Liver (tissue), 7 donors: ENCODE measurements at regions not wholly inside any gene's neighbourhood (a gene's known extent, or its start where the extent isn't known, plus 50 kb on each side); places are given as distances from the start of the nearest gene placed in this dataset.

ENCODE experiments used
- DNase-seq: peaks from one replicate; pipeline ENCODE4 v3.0.0-alpha.2; 2017; ENCODE audit warnings: low spot score
- H3K27ac ChIP-seq, 2 donors: one replicate each; pipeline ENCODE4 v1.7.0; 2013; ENCODE audit warnings: inconsistent platforms in 2 of 2, low read length in 2 of 2, control low read depth in 1 of 2, low read depth in 1 of 2, mild to moderate bottlenecking in 1 of 2
- H3K27me3 ChIP-seq, 4 donors: one replicate each; pipeline versions ENCODE4 v1.6.1 to v1.7.0; 2013; ENCODE audit warnings: low read length in 3 of 4, inconsistent platforms in 1 of 4, mild to moderate bottlenecking in 1 of 4, moderate library complexity in 1 of 4; ENCODE audit not compliant: control insufficient read depth in 4 of 4, insufficient read depth in 4 of 4
- H3K36me3 ChIP-seq, 4 donors: one replicate each; pipeline versions ENCODE4 v1.6.1 to v1.7.0; 2013; ENCODE audit warnings: low read length in 3 of 4, mild to moderate bottlenecking in 3 of 4, low read depth in 1 of 4, moderate library complexity in 1 of 4; ENCODE audit not compliant: control insufficient read depth in 4 of 4, insufficient read depth in 3 of 4
- H3K4me1 ChIP-seq, 4 donors: one replicate each; pipeline versions ENCODE4 v1.6.1 to v1.7.0; 2013; ENCODE audit warnings: low read length in 3 of 4, mild to moderate bottlenecking in 3 of 4, moderate library complexity in 1 of 4; ENCODE audit not compliant: control insufficient read depth in 4 of 4, insufficient read depth in 4 of 4
- H3K4me3 ChIP-seq, 3 donors: one replicate each; pipeline versions ENCODE4 v1.6.1 to v1.7.0; 2013; ENCODE audit warnings: low read length in 3 of 3, control low read depth in 1 of 3, low read depth in 1 of 3, mild to moderate bottlenecking in 1 of 3
- H3K9ac ChIP-seq, 2 donors: one replicate each; pipeline ENCODE4 v1.7.0; 2013; ENCODE audit warnings: low read length in 2 of 2, mild to moderate bottlenecking in 2 of 2, moderate library complexity in 2 of 2, control low read depth in 1 of 2, low read depth in 1 of 2
- H3K9me3 ChIP-seq, 4 donors: one replicate each; pipeline versions ENCODE4 v1.6.1 to v1.7.0; 2013; ENCODE audit warnings: low read length in 3 of 4; ENCODE audit not compliant: control insufficient read depth in 4 of 4
- ATF3 ChIP-seq: IDR thresholded peaks from 2 replicates; pipeline ENCODE4 v1.6.1; 2016; ENCODE audit warnings: antibody characterized with exemption
- EGR1 ChIP-seq, 2 donors: IDR thresholded peaks; 2 replicates each; pipeline ENCODE4 v1.6.1; 2016 to 2018; ENCODE audit warnings: antibody characterized with exemption in 2 of 2, low read depth in 2 of 2
- FOXA1 ChIP-seq: IDR thresholded peaks from 2 replicates; pipeline ENCODE4 v1.6.1; 2016; ENCODE audit warnings: antibody characterized with exemption
- GABPA ChIP-seq, 2 donors: IDR thresholded peaks in 1 of 2; conservative IDR thresholded peaks in 1 of 2; 2 replicates each; pipeline ENCODE4 v1.6.1; 2016; ENCODE audit warnings: antibody characterized with exemption in 2 of 2, mild to moderate bottlenecking in 1 of 2, moderate library complexity in 1 of 2
- HNF4A ChIP-seq, 2 donors: conservative IDR thresholded peaks; 2 replicates each; pipeline ENCODE4 v1.6.1; 2016; ENCODE audit warnings: antibody characterized with exemption in 2 of 2, mild to moderate bottlenecking in 2 of 2
- HNF4G ChIP-seq: IDR thresholded peaks from 2 replicates; pipeline ENCODE4 v1.6.1; 2016; ENCODE audit warnings: antibody characterized with exemption
- JUND ChIP-seq, 2 donors: IDR thresholded peaks; 2 replicates each; pipeline ENCODE4 v1.6.1; 2016; ENCODE audit warnings: antibody characterized with exemption in 2 of 2
- MAX ChIP-seq: IDR thresholded peaks from 2 replicates; pipeline ENCODE4 v1.6.1; 2016; ENCODE audit warnings: antibody characterized with exemption
- NR2F2 ChIP-seq: IDR thresholded peaks from 2 replicates; pipeline ENCODE4 v1.6.1; 2016; ENCODE audit warnings: antibody characterized with exemption
- RAD21 ChIP-seq, 2 donors: IDR thresholded peaks; 2 replicates each; pipeline ENCODE4 v1.6.1; 2016; ENCODE audit warnings: antibody characterized with exemption in 2 of 2, mild to moderate bottlenecking in 2 of 2
- SP1 ChIP-seq: IDR thresholded peaks from 2 replicates; pipeline ENCODE4 v1.6.1; 2018; ENCODE audit warnings: antibody characterized with exemption, mild to moderate bottlenecking
- TAF1 ChIP-seq: conservative IDR thresholded peaks from 2 replicates; pipeline ENCODE4 v1.6.1; 2016; ENCODE audit warnings: antibody characterized with exemption, mild to moderate bottlenecking
- YY1 ChIP-seq: IDR thresholded peaks from 2 replicates; pipeline ENCODE4 v1.6.1; 2016; ENCODE audit warnings: antibody characterized with exemption, mild to moderate bottlenecking
- ZBTB33 ChIP-seq: IDR thresholded peaks from 2 replicates; pipeline ENCODE4 v1.6.1; 2016; ENCODE audit warnings: antibody characterized with exemption
- WGBS: extraction: QIAGEN DNeasy Blood & Tissue Kit; methylation state at CpG from one replicate; pipeline ENCODE4 v1.1.7; 2013; 5-methylcytosine and 5-hydroxymethylcytosine counted together
- TF ChIP-seq, protein P1 (sequence below): IDR thresholded peaks from 2 replicates; pipeline ENCODE4 v1.6.1; 2016; ENCODE audit warnings: antibody characterized with exemption, mild to moderate bottlenecking
- donor health status: healthy.
- donor health status: healthy.
- donor health status: healthy.
- donor health status: healthy.

- no peak for DNase-seq
- no peak overlapping the region for H3K4me3 ChIP-seq
Observed at GRCh38 chr7:435630-436366, 83.8 kb downstream of the PDGFA start.

GRCh38 chr7:436367-437128, 83.1 kb downstream of the PDGFA start:
- Histone ChIP-seq H3K36me3 (no peaks in the 10 kb centered on the region), H3K27ac (no peak overlapping the region), H3K27me3 (no peaks in the 10 kb centered on the region), H3K9me3 (no peaks in the 10 kb centered on the region), H3K9ac (no peak overlapping the region), H3K4me3 (no peak overlapping the region), H3K4me1 (no peaks in the 10 kb centered on the region)
- 91% methylated on average over 33 of the region's 33 CpGs for WGBS
- DNase-seq, result no peak
- TF ChIP-seq, protein P1, sequence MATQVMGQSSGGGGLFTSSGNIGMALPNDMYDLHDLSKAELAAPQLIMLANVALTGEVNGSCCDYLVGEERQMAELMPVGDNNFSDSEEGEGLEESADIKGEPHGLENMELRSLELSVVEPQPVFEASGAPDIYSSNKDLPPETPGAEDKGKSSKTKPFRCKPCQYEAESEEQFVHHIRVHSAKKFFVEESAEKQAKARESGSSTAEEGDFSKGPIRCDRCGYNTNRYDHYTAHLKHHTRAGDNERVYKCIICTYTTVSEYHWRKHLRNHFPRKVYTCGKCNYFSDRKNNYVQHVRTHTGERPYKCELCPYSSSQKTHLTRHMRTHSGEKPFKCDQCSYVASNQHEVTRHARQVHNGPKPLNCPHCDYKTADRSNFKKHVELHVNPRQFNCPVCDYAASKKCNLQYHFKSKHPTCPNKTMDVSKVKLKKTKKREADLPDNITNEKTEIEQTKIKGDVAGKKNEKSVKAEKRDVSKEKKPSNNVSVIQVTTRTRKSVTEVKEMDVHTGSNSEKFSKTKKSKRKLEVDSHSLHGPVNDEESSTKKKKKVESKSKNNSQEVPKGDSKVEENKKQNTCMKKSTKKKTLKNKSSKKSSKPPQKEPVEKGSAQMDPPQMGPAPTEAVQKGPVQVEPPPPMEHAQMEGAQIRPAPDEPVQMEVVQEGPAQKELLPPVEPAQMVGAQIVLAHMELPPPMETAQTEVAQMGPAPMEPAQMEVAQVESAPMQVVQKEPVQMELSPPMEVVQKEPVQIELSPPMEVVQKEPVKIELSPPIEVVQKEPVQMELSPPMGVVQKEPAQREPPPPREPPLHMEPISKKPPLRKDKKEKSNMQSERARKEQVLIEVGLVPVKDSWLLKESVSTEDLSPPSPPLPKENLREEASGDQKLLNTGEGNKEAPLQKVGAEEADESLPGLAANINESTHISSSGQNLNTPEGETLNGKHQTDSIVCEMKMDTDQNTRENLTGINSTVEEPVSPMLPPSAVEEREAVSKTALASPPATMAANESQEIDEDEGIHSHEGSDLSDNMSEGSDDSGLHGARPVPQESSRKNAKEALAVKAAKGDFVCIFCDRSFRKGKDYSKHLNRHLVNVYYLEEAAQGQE, result no peak
- TF ChIP-seq SP1, result no peak
- no peak for TF ChIP-seq EGR1 (IDR thresholded peaks at IDR 0.05; ENCODE audit: low read depth in 2 of 2)
- no peak for TF ChIP-seq MAX
- TF ChIP-seq TAF1, result no peak
- no peak for TF ChIP-seq JUND (IDR thresholded peaks at IDR 0.05)
- TF ChIP-seq GABPA (IDR thresholded peaks at IDR 0.05 in 1 of 2, conservative IDR thresholded peaks at IDR 0.05 in 1 of 2), result no peak
- TF ChIP-seq HNF4G, result no peak
- TF ChIP-seq YY1, result no peak
- TF ChIP-seq NR2F2, result no peak

More at GRCh38 chr7:435630-436366, 83.8 kb downstream of the PDGFA start:
- H3K27me3 ChIP-seq, result no peaks in the 10 kb centered on the region
- H3K4me1 ChIP-seq, result no peaks in the 10 kb centered on the region
- TF ChIP-seq EGR1 (IDR thresholded peaks at IDR 0.05; ENCODE audit: low read depth in 2 of 2) (no peak), FOXA1 (no peak), RAD21 (IDR thresholded peaks at IDR 0.05) (no peak), NR2F2 (no peak), ATF3 (no peak), YY1 (no peak), MAX (no peak), HNF4A (conservative IDR thresholded peaks at IDR 0.05) (no peak), ZBTB33 (no peak), GABPA (IDR thresholded peaks at IDR 0.05 in 1 of 2, conservative IDR thresholded peaks at IDR 0.05 in 1 of 2) (no peak)
- TF ChIP-seq, protein P1, result no peak
- 85% methylated on average over 28 of the region's 28 CpGs for WGBS
- no peaks in the 10 kb centered on the region for H3K9me3 ChIP-seq
- no peaks in the 10 kb centered on the region for H3K36me3 ChIP-seq
- H3K9ac ChIP-seq, result no peak overlapping the region
- H3K27ac ChIP-seq, result no peak overlapping the region
